Vagina (tissue), 2 donors: ENCODE measurements at regions not wholly inside any gene's neighbourhood (a gene's known extent, or its start where the extent isn't known, plus 50 kb on each side); places are given as distances from the start of the nearest gene placed in this dataset.

Experiments
- POLR2A ChIP-seq, 2 donors: fragments of 450-650 bp; IDR thresholded peaks; one replicate each; pipeline ENCODE4 v1.6.1; 2017; ENCODE audit warnings: antibody characterized with exemption in 2 of 2, mild to moderate bottlenecking in 2 of 2, moderate library complexity in 2 of 2
- POLR2AphosphoS5 ChIP-seq, 2 donors: sonication (generic); formaldehyde crosslinking; IDR thresholded peaks; one replicate each; pipeline ENCODE4 v1.9.0; 2017; ENCODE audit warnings: antibody characterized with exemption in 2 of 2, mild to moderate bottlenecking in 2 of 2, low read depth in 1 of 2; ENCODE audit not compliant: insufficient read depth in 1 of 2
- TF ChIP-seq, protein P1 (sequence below), 3 experiments: fragments of 450-650 bp in 2 of 3; fragments of 200-600 bp in 1 of 3; sonication (generic) in 1 of 3; IDR thresholded peaks; one replicate each; pipeline ENCODE4 v1.5.1; 2017 to 2019; ENCODE audit warnings: antibody characterized with exemption in 3 of 3, mild to moderate bottlenecking in 2 of 3, moderate library complexity in 2 of 3

DNA sequence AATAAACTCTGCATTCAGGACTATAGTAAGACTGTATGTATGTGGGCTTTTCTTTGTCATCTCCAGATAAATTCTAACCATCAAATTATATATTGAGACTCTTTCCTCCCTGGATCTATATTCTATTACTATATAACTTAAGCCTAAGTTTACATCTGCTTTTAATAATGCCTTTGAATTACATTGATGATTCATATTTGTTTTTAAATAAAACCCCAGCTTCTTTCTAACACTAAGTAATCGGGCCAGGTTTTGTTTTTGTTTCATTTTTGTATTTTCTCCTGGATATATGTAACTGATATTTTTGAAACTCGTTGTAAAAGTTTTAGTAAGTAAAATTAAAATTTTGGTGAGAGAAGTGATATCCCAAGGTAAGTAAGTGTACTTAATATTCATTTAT is 1599.1 kb downstream of the PCDH9 start:
- TF ChIP-seq, protein P1, sequence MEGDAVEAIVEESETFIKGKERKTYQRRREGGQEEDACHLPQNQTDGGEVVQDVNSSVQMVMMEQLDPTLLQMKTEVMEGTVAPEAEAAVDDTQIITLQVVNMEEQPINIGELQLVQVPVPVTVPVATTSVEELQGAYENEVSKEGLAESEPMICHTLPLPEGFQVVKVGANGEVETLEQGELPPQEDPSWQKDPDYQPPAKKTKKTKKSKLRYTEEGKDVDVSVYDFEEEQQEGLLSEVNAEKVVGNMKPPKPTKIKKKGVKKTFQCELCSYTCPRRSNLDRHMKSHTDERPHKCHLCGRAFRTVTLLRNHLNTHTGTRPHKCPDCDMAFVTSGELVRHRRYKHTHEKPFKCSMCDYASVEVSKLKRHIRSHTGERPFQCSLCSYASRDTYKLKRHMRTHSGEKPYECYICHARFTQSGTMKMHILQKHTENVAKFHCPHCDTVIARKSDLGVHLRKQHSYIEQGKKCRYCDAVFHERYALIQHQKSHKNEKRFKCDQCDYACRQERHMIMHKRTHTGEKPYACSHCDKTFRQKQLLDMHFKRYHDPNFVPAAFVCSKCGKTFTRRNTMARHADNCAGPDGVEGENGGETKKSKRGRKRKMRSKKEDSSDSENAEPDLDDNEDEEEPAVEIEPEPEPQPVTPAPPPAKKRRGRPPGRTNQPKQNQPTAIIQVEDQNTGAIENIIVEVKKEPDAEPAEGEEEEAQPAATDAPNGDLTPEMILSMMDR (IDR thresholded peaks at IDR 0.05), result no peak
- TF ChIP-seq POLR2AphosphoS5 (IDR thresholded peaks at IDR 0.05; ENCODE audit: insufficient read depth in 1 of 2, low read depth in 1 of 2) (no peak), POLR2A (IDR thresholded peaks at IDR 0.05) (no peak)
